ENCODE measurements at regions not wholly inside any gene's neighbourhood (a gene's known extent, or its start where the extent isn't known, plus 50 kb on each side); places are given as distances from the start of the nearest gene placed in this dataset.

- TF ChIP-seq CTCF (conservative IDR thresholded peaks at IDR 0.05) (no peak; the same call in 1 of the 2 replicates), ZFX (IDR thresholded peaks at IDR 0.05) (no peak)
Observed at GRCh38 chr5:17443333-17444130, 54.5 kb upstream of the TAF11L2 start.

Measured in C4-2B (cell line).